ENCODE measurements at regions not wholly inside any gene's neighbourhood (a gene's known extent, or its start where the extent isn't known, plus 50 kb on each side); places are given as distances from the start of the nearest gene placed in this dataset.

DNA sequence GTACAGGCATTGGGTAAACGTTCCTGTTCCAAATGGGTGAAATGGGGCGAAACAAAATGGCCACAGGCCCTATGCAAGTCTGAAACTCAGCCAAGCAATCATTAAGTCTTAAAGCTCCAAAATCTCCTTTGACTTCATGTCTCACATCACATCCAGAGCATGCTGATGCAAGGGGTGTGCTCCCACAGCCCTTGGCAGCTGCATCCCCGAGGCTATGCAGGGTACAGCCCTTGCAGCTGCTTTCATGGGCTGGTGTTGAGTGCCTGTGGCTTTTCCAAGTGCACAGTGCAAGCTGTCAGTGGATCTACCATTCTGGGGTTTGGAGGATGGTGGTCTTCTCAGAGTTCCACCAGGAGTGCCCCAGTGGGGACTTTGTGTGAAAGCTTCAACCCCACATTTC lies 270.0 kb upstream of the CDYL start:
- Histone ChIP-seq H4K20me1 (ENCODE audit: insufficient read depth) (no peaks in the 10 kb centered on the region), H3F3A (ENCODE audit: insufficient read depth) (no peaks in the 10 kb centered on the region), H3K4me1 (ENCODE audit: insufficient read depth) (no peaks in the 10 kb centered on the region), H2AFZ (no peak overlapping the region), H3K4me2 (ENCODE audit: unreplicated experiment) (no peak overlapping the region), H3K79me2 (ENCODE audit: insufficient read depth) (no peaks in the 10 kb centered on the region), H3K4me3 (no peak overlapping the region), H3K9ac (no peak overlapping the region), H3K27ac (no peak overlapping the region), H3K27me3 (replicated peaks; ENCODE audit: insufficient read depth) (no peaks in the 10 kb centered on the region), H3K9me3 (ENCODE audit: low read depth) (no peaks in the 10 kb centered on the region), H3K9me2 (ENCODE audit: insufficient read depth) (no peaks in the 10 kb centered on the region), H3K36me3 (ENCODE audit: low read depth) (no peaks in the 10 kb centered on the region)
- TF ChIP-seq EZH2 (IDR thresholded peaks at IDR 0.05; ENCODE audit: insufficient read depth, poor library complexity, severe bottlenecking): no peak
- TF ChIP-seq EZH2phosphoT487 (IDR thresholded peaks at IDR 0.05; ENCODE audit: insufficient read depth, low read depth): no peak
- WGBS, 2 experiments (ENCODE audit: low coverage in 1 of 2, low lambda C conversion rate in 2 of 2, missing lambda C conversion rate in 2 of 2): 35% methylated on average over 3 of the region's 3 CpGs
- in situ Hi-C loops (cut with MboI): no loop called here
- DNase-seq: no peak

DNA sequence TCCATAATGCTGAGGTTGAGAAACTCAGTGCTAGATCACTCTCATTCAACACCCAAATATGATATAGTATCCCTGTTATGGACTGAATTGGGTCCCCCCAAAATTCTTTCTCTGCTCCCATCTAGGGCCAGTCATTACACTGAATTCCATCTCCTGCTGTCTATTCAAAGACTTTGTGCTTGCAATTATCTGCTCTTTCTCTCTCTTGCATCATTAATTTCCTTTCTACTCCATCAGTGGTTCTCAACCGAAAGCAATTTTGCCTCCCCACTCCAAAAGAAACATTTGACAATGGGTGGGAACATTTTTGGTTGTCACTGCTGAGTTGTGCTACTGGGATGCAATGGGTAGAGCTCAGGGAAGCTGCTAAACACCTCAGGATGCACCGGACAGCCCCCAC lies 271.5 kb upstream of the CDYL start:
- H3K27ac ChIP-seq: no peak overlapping the region
- no peaks in the 10 kb centered on the region for H4K20me1 ChIP-seq (ENCODE audit: insufficient read depth)
- no peak for DNase-seq
- no peak overlapping the region for H3K4me2 ChIP-seq (ENCODE audit: unreplicated experiment)
- no peaks in the 10 kb centered on the region for H3K79me2 ChIP-seq (ENCODE audit: insufficient read depth)
- TF ChIP-seq EZH2phosphoT487 (IDR thresholded peaks at IDR 0.05; ENCODE audit: insufficient read depth, low read depth) (no peak), EZH2 (IDR thresholded peaks at IDR 0.05; ENCODE audit: insufficient read depth, poor library complexity, severe bottlenecking) (no peak)
- H3F3A ChIP-seq (ENCODE audit: insufficient read depth): no peaks in the 10 kb centered on the region
- H3K9me3 ChIP-seq (ENCODE audit: low read depth): no peaks in the 10 kb centered on the region
- no peaks in the 10 kb centered on the region for H3K36me3 ChIP-seq (ENCODE audit: low read depth)
- 80 to 81% methylated on average over 2 of the region's 2 CpGs for WGBS, 2 experiments (ENCODE audit: low coverage in 1 of 2, low lambda C conversion rate in 2 of 2, missing lambda C conversion rate in 2 of 2)
- H3K27me3 ChIP-seq (replicated peaks; ENCODE audit: insufficient read depth): no peaks in the 10 kb centered on the region
- no peaks in the 10 kb centered on the region for H3K4me1 ChIP-seq (ENCODE audit: insufficient read depth)
- in situ Hi-C loops (cut with MboI): no loop called here
- no peak overlapping the region for H3K4me3 ChIP-seq
- no peak overlapping the region for H2AFZ ChIP-seq
- H3K9ac ChIP-seq: no peak overlapping the region
- no peaks in the 10 kb centered on the region for H3K9me2 ChIP-seq (ENCODE audit: insufficient read depth)

DNA sequence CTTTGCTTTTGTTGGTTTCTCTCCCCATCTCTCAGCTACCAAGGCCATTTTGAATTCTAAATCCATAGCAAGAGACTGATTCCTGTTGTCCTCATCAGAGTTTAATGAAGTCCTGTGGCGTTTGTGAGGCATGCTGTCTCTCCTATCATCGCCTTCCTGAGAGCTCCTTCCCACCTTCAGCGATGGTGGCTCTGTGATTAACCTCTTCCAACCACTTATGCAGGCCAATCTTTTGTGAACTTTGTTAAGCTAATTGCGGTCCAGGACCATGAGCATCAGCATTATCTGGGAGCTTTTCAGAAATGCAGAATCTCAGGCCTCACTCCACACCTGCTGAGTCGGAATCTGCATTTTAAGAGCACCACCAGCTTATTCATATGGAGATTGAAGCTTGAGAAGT lies 272.5 kb upstream of the CDYL start:
- WGBS, 2 experiments (ENCODE audit: low coverage in 1 of 2, low lambda C conversion rate in 2 of 2, missing lambda C conversion rate in 2 of 2): 38 to 41% methylated on average over 5 of the region's 5 CpGs
- H3K4me1 ChIP-seq (ENCODE audit: insufficient read depth): no peaks in the 10 kb centered on the region
- in situ Hi-C loops (cut with MboI): no loop called here

DNA sequence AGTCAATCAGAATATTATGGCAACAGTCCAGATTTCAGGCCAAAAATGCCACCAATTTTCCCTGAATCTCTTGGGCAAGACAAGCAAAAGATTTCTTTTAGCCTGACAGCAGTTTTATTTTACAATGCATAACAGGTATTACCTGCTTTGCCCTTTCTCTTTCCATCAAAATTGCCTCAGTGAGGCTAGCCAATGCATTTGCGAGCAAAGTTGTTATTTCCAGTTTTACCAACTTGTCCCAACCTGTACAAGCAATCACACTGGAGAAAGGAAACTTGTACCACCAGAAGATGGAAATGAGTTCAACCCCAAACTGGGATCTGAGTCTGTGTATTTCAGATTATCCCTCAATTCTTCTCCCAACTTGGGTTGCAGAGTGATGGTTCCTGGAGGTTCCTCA lies 279.9 kb upstream of the CDYL start:
- Histone ChIP-seq H3K4me1 (ENCODE audit: insufficient read depth) (no peaks in the 10 kb centered on the region), H3K79me2 (ENCODE audit: insufficient read depth) (no peaks in the 10 kb centered on the region), H3K4me2 (ENCODE audit: unreplicated experiment) (no peak overlapping the region), H3K9ac (no peak overlapping the region), H3K27ac (no peak overlapping the region), H3K36me3 (ENCODE audit: low read depth) (no peaks in the 10 kb centered on the region), H3K27me3 (replicated peaks; ENCODE audit: insufficient read depth) (no peaks in the 10 kb centered on the region), H3F3A (ENCODE audit: insufficient read depth) (no peaks in the 10 kb centered on the region), H4K20me1 (ENCODE audit: insufficient read depth) (no peaks in the 10 kb centered on the region), H2AFZ (no peak overlapping the region), H3K4me3 (no peak overlapping the region), H3K9me3 (ENCODE audit: low read depth) (no peaks in the 10 kb centered on the region), H3K9me2 (ENCODE audit: insufficient read depth) (no peaks in the 10 kb centered on the region)
- TF ChIP-seq EZH2 (IDR thresholded peaks at IDR 0.05; ENCODE audit: insufficient read depth, poor library complexity, severe bottlenecking) (no peak), EZH2phosphoT487 (IDR thresholded peaks at IDR 0.05; ENCODE audit: insufficient read depth, low read depth) (no peak)
- no peak for DNase-seq
- 79 to 87% methylated on average over 1 of the region's 1 CpG for WGBS, 2 experiments (ENCODE audit: low coverage in 1 of 2, low lambda C conversion rate in 2 of 2, missing lambda C conversion rate in 2 of 2)
- in situ Hi-C loops (cut with MboI): no loop called here

More for the DNA sequence above, 272.5 kb upstream of the CDYL start:
- no peak for DNase-seq
- H3F3A ChIP-seq (ENCODE audit: insufficient read depth): no peaks in the 10 kb centered on the region
- H3K9me2 ChIP-seq (ENCODE audit: insufficient read depth): no peaks in the 10 kb centered on the region
- H3K4me2 ChIP-seq (ENCODE audit: unreplicated experiment): no peak overlapping the region
- no peak overlapping the region for H3K9ac ChIP-seq
- H3K27ac ChIP-seq: no peak overlapping the region
- H3K79me2 ChIP-seq (ENCODE audit: insufficient read depth): no peaks in the 10 kb centered on the region
- no peaks in the 10 kb centered on the region for H4K20me1 ChIP-seq (ENCODE audit: insufficient read depth)
- H3K4me3 ChIP-seq: no peak overlapping the region
- H3K9me3 ChIP-seq (ENCODE audit: low read depth): no peaks in the 10 kb centered on the region
- H3K27me3 ChIP-seq (replicated peaks; ENCODE audit: insufficient read depth): no peaks in the 10 kb centered on the region
- no peaks in the 10 kb centered on the region for H3K36me3 ChIP-seq (ENCODE audit: low read depth)
- H2AFZ ChIP-seq: no peak overlapping the region
- TF ChIP-seq EZH2phosphoT487 (IDR thresholded peaks at IDR 0.05; ENCODE audit: insufficient read depth, low read depth): no peak
- no peak for TF ChIP-seq EZH2 (IDR thresholded peaks at IDR 0.05; ENCODE audit: insufficient read depth, poor library complexity, severe bottlenecking)

Measured in GM23248 (cell line).